HG03045 (cell line): ENCODE measurements at regions not wholly inside any gene's neighbourhood (a gene's known extent, or its start where the extent isn't known, plus 50 kb on each side); places are given as distances from the start of the nearest gene placed in this dataset.
A peak's percentile ranks its signal among the peaks of the same experiment; 100 is the strongest.

Experiments used
- ATAC-seq: cut with Tn5 transposase; IDR thresholded peaks from one replicate; pipeline ENCODE4 v1.9.1; 2021; ENCODE audit warnings: mild to moderate bottlenecking, moderate library complexity; ENCODE audit not compliant: unreplicated experiment

DNA sequence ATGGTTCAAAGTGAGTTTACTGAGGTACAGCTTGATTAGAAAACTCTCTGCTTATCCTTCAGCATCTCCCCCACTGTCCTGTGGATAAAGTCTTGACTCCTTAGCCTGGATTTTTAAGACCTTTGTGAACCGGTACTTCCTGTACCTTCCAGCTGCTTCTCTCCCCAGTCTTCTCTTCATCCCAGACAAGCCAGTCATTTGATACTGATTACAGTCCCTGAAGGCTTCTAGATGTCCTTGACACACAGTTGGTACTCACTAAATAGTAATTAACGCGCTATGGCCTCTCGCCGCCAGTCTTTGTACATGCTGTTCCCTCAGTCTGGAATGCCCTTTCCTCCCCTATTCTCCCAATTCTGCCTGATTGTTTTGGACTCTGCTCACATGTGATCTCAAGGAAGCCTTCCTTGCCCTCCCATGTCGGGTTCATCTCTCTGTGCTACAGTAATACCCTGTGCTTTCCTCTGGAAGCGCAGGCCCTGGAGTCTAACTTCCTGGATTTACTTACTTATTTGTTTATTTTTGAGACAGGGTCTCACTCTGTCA lies 50.6 kb upstream of the PTGR2 start:
- ATAC-seq, result no peak

- no peak for ATAC-seq
These were observed 53.9 kb upstream of the PTGR2 start for GRCh38 chr14:73797543-73798265.

- ATAC-seq, result no peak
These were observed 54.6 kb upstream of the PTGR2 start for GRCh38 chr14:73796893-73797542.

DNA sequence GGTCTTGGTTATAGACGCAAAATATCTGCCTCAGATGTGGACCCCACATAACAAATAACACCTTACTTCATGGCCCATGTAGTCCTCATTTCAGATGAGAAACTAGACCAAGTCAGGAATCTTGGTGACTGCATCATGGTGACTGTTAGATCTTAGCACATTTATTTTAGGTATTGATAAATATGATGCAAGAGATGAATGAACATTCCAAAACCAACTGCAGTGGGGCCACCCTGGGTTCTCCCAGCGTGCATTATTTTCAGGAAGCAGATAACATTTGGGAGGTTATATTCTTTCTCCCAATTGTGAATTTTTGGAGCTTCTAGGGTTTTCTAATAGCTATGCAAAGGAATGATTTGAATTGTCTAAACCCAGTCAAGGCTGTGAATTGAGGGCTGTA lies 55.2 kb upstream of the PTGR2 start:
- ATAC-seq, result no peak

GRCh38 chr14:73795974-73796373 lies 55.7 kb upstream of the PTGR2 start:
- ATAC-seq, result no peak

GRCh38 chr14:73795466-73795865 lies 56.2 kb upstream of the PTGR2 start:
- no peak for ATAC-seq

DNA sequence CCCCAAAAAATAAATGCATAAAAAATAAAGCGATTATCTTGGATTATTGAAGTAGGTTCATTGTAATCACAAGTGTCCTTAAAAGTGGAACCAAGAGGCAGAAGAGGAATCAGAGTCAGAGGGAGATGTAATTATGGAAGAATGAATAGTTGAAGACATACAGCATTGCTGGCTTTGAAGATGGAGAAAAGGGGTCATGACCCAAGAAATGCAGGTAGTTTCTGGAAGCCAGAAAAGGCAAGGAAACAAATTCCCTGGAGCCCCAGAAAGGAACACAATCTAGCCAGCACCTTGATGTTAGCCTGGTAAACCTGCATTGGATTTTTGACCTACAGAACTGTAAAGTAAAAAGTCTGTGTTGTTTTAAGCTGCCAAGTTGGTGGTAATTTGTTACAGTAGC lies 57.5 kb upstream of the PTGR2 start:
- no peak for ATAC-seq

DNA sequence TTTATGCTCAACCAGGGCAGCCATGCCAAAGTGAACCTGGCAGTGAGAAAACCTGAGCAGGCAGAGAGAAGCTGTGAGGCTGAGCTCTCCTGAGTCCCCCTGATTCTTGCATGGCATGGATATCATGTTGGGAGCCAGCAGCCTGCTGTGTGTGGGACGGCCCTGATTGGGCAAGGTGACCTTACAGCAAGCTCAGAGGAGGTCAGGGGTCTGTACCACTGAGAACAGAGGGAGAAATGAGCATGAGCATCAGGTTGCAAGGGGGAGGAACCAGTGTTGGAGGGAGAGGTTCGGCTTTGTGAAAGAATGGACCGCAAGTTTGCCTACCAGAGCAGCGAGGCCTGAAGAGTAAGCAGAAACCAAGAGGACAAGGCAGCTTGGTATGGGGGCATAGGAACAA lies 59.1 kb upstream of the PTGR2 start:
- no peak for ATAC-seq

DNA sequence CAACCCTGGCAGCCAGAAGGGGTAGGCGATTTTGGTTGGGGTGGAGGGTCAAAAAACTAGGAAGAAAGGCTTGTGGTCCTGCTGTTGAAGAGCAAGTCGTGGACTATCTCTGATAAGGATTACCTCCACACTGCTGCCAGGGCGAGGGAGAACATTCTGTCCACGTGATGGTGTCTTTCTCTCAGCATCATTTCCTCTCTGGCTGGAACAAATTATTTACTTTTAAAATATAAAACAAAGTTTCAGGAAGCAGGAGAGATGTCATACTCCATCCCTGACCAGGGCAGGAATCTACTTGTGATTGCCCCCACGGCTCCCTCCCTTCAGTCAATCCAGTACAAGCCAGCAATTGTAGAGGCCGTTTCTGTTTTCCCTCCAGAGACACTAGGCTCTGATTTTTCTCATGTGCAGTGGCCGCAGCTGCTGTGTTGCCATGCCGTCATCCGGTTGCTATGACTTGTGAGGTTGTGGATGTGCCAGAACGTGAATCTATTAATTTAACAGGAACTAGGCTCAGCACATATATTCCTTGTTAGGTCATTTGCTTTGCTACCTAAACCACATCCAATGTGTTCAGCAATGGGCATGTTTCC lies 61.5 kb upstream of the PTGR2 start:
- no peak for ATAC-seq

DNA sequence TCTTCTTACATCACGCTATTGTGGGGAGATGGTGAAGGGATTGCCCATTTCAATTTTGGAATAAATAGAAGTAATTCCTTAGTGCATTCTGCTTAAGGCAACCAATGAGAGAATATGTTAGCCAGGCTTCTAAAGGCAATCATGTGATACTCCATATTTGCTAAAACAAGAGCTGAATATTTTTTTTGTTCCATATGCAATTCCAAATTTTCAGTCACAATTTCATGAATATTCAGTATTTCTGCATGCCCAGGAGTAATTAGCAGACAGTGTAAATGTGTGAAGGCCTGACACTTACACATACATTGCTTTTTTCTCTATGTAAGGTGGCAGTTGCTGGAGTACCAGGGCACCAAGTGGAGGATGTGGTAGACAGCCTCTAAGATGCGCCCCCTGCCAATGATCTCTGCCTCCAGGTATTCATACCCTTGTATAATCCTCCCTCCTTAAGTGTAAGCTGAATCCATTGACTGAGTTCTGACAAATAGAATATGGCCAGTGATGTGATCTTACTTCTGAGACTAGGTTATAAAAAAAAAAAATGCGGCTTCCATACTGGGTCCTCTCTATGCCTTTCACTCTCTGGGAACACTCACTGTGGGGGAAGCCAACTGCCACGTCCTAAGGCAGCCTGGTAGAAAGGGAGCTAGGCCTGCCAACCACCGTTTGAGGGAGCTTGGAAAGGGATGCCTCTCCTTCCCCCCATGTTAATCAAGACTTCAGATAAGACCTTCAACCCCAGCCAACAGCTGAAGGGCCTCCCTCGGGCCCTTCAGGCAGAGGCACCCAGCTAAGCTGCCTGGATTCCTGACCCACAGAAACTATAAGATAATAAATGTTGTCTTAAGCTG lies 62.7 kb upstream of the PTGR2 start:
- no peak for ATAC-seq

- ATAC-seq, result no peak
These were observed 63.4 kb upstream of the PTGR2 start for GRCh38 chr14:73788317-73788598.

DNA sequence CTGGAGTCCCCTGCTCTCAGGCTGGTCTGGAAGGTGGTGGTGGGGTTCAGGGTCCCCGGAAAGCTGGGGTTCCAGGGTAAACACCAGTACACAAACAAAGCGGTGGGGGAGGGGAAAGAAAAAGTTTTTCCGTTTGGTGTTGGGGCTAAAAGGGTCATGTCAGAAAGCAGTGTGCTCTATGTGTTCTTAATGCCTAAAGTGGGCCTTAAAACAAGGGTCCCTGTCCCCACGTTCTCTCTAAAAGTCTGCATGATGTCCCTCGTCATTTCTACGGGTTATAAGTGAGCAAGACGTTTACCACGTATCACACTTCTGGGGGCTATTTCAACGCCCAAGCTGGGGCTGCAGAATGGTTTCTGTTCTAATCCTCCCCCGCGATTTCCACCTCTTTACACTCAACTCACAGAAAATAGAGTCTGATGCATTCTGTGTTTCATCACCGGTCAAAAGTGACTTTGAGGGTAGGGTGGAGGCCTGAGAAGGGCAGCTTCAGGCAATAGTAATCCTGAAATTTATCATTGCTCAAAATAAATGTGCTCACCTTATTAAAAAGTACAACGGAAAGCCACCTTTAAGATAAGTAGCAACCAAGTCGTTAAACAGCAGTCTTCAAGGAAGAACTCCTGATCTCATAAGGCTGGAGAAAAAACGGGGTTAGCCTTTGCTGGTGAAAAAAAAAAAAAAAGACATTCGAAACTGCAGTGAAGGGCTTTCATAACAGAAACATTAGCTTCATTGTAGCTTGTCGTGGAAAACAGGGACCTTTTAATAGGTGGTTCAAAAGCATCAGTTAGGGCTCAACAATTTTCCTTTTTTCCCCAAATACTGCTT lies 63.9 kb upstream of the PTGR2 start:
- no peak for ATAC-seq

GRCh38 chr14:73786636-73787485 lies 64.8 kb upstream of the PTGR2 start:
- ATAC-seq, result peak; percentile 41

DNA sequence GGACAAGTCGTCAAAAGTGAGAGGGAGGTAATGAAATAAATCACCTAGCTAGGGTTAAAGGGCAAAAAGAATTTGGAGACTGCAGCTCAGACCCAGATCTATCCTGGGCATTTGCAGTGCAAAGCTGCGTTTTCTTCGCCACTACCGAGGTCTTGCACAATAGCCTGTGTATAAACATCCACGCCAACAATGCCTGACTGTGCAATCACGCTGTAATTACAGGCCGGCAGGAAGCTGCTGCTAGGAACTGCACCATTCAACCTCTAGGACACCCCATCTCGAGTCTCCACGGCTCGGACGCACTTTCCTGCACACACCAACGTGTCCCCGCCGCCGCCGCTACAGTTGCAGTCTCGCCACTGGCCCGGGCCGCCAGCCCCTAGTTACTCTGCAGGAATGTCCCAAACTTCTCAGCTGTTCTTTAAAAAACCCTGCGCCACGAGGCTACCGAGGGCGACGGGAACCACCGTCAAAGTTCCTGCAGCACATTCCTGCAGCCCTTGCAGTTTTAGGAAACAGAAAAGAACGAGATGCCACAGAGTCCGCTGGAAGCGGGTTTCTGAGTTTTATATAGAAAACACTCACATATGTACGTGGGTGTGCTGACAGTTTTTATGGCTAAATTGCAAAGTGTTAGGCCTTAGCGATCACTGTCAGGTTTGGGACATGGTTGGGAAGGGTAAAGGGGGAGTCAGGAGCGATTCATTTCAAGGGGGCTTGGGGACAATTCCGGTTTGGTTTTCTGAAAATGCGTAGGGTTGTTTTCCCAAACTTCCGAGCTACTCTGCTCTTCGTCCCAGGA lies 65.6 kb upstream of the PTGR2 start:
- ATAC-seq, result no peak

GRCh38 chr14:73785336-73785833 lies 66.2 kb upstream of the PTGR2 start:
- ATAC-seq, result no peak

DNA sequence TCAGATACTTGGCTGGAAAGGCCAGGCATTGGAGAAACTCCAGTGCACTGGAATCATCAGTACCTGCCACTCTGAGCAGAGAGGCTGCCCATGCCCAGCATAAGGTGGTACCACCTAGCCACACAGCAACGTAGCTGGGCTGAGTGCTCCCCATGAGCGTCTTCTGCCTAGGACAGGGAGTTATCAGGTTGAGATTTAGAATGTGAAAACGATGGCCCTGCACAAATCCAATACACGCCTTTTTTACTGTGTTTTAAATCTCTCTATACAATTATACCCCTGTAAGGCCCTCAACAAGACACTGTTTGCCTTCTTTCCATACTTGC lies 66.7 kb upstream of the PTGR2 start:
- no peak for ATAC-seq

- ATAC-seq, result no peak
These were observed 67.2 kb upstream of the PTGR2 start for GRCh38 chr14:73784181-73784987.
